Coronary artery (tissue), 2 donors: ENCODE measurements at regions not wholly inside any gene's neighbourhood (a gene's known extent, or its start where the extent isn't known, plus 50 kb on each side); places are given as distances from the start of the nearest gene placed in this dataset.
"Not testable (repeated sequence)": the region's sequence is repeated elsewhere in the genome, so short reads cannot be mapped to it uniquely, and the experiment has no call there.

Experiments
- DNase-seq: peaks from one replicate; pipeline ENCODE4 v3.0.0-alpha.2; 2017; ENCODE audit warnings: low spot score
- H3K27ac ChIP-seq, 2 donors: fragments of 200-600 bp; sonication (generic); one replicate each; pipeline ENCODE4 v1.5.1; 2016 to 2019
- H3K4me3 ChIP-seq: fragments of 200-600 bp; sonication (generic); 2 replicates; pipeline ENCODE4 v1.5.1; 2016; ENCODE audit warnings: mild to moderate bottlenecking, moderate library complexity
- TF ChIP-seq, protein P1 (sequence below): fragments of 200-600 bp; sonication (generic); IDR thresholded peaks from one replicate; pipeline ENCODE4 v1.5.1; 2019; ENCODE audit warnings: antibody characterized with exemption

DNA sequence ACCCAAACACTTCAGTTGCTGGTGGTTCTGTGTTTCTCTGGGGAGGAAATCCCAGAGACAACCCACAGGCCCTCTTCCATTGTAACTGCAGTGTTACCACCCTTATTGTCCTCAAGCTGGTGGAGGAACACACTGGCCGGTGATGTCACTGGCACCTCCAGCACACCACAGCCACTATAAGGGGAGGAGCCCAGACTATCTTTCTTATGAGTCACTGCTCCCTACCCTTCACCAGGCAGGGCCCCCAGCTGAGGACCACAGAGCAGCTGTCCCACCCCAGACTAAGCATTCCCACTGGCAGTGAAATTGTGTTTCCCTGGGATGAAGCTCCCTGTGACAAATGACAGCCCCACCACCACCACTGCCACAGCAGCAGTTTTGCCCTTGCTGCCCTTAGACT lies 171.8 kb upstream of the FGF16 start:
- TF ChIP-seq, protein P1, sequence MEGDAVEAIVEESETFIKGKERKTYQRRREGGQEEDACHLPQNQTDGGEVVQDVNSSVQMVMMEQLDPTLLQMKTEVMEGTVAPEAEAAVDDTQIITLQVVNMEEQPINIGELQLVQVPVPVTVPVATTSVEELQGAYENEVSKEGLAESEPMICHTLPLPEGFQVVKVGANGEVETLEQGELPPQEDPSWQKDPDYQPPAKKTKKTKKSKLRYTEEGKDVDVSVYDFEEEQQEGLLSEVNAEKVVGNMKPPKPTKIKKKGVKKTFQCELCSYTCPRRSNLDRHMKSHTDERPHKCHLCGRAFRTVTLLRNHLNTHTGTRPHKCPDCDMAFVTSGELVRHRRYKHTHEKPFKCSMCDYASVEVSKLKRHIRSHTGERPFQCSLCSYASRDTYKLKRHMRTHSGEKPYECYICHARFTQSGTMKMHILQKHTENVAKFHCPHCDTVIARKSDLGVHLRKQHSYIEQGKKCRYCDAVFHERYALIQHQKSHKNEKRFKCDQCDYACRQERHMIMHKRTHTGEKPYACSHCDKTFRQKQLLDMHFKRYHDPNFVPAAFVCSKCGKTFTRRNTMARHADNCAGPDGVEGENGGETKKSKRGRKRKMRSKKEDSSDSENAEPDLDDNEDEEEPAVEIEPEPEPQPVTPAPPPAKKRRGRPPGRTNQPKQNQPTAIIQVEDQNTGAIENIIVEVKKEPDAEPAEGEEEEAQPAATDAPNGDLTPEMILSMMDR = no peak
- Histone ChIP-seq H3K27ac (no peak overlapping the region), H3K4me3 (no peak overlapping the region)
- DNase-seq = no peak

DNA sequence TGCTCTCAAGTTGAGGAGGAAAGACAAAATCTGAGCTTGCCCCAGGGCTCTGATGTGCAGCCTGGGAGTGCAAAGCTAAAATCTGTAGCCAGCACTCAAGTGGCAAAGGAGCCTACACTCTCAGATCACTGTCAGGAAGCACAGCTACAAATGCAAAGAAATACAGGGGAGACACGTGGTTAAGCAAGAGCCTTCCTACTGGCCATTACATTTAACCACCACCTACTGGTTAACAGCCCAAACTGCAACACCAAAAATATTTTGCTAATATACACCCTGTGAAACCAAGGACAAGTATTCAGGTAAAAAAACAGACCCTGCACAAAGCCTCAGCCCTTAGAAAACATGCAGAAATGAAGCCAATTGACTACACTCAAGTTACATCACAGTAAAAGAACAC lies 170.4 kb upstream of the FGF16 start:
- no peak overlapping the region for H3K4me3 ChIP-seq
- no peak overlapping the region for H3K27ac ChIP-seq
- DNase-seq = no peak
- TF ChIP-seq, protein P1 = no peak

DNA sequence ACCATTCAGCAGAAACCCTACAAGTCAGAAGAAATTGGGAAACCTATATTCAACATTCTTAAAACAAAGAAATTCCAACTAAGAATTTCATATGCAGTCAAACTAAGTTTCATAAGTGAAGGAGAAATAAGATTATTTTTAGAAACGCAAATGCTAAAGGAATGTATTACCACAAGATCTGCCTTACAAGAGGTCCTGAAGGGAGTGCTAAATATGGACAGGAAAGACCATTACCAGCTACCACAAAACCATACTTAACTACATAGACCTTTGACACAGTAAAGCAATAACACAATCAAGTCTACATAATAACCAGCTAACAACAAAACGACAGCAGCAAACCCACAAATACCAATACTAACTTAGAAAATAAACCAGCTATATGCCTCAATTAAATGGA lies 169.3 kb upstream of the FGF16 start:
- H3K27ac ChIP-seq = no peak overlapping the region
- TF ChIP-seq, protein P1 = no peak

DNA sequence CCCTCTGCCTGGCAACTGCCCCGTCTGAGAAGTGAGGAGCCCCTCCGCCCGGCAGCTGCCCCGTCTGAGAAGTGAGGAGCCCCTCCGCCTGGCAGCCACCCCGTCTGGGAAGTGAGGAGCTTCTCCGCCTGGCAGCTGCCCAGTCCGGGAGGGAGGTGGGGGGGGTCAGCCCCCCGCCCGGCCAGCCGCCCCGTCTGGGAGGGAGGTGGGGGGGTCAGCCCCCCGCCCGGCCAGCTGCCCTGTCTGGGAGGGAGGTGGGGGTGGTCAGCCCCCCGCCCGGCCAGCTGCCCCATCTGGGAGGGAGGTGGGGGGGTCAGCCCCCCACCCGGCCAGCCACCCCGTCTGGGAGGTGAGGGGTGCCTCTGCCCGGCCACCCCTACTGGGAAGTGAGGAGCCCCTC lies 167.8 kb upstream of the FGF16 start:
- not testable (repeated sequence) for DNase-seq, H3K4me3 ChIP-seq, H3K27ac ChIP-seq

More for the DNA sequence above, 169.3 kb upstream of the FGF16 start:
- DNase-seq = no peak
- H3K4me3 ChIP-seq = no peak overlapping the region

DNA sequence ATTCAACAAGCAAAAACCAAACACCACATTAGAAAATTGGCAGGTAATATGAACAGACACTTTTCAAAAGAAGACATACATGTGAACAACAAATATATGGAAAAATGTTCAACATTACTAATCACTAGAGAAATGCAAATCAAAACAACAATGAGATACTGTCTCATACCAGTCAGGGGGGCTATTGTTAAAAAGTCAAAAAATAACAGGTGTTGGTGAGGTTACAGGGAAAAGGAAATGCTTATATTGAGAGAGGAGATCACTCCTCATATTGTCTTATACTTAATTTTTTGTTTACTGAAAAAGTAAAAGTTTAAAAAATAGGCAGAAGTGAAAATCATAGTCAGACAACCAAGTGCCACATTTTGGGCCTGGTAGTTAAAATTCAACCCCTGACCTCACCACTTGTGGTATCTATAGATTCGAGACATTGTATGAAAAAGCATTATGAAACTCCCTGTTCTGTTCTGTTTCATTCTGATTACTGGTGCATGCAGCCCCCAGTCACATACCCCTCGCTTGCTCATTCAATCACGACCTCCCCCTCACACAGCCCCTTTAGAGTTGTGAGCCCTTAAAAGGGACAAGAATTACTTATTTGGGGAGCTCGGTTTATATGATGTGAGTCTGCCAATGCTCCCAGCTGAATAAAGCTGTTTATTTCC lies 153.7 kb upstream of the FGF16 start:
- no peak for DNase-seq
- Histone ChIP-seq H3K4me3 (no peak overlapping the region), H3K27ac (no peak overlapping the region)
- TF ChIP-seq, protein P1 = no peak

DNA sequence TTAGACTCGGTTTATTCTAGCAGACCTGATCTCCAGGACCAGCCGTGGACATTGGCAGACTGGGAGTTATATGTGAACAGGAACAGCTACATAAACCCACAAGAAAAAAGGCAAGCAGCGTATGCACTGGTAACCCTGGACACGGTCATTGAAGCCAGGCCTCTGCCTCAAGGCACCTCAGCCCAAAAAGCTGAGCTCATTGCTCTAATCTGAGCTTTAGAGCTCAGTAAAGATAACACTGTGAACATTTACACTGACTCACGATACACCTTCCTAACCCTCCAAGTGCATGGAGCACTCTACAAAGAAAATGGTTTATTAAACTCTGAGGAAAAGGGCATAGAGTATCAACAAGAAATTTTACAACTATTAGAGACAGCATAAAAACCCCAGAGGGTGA lies 148.9 kb upstream of the FGF16 start:
- TF ChIP-seq, protein P1 = no peak
- no peak overlapping the region for H3K27ac ChIP-seq

DNA sequence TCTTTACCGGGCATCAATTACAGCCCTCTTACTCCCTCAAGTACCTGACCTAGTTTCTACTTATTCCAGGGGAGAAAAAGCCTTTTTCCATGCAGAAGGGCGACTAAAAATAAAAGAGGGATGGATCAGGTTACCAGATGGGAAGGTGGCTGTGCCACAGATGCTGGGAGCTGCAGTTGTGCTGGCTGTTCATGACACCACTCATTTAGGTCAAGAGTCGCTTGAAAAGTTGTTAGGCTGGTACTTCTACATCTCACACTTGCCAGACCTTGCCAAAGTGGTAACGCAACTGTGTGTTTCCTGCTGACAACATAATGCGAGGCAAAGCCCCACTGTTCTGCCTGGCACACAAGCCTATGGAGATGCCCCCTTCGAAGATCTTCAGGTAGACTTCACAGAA lies 148.4 kb upstream of the FGF16 start:
- TF ChIP-seq, protein P1 = no peak
- H3K4me3 ChIP-seq = no peak overlapping the region
- DNase-seq = no peak
- no peak overlapping the region for H3K27ac ChIP-seq

More for the DNA sequence above, 148.9 kb upstream of the FGF16 start:
- no peak for DNase-seq
- no peak overlapping the region for H3K4me3 ChIP-seq
